ENCODE measurements at regions not wholly inside any gene's neighbourhood (a gene's known extent, or its start where the extent isn't known, plus 50 kb on each side); places are given as distances from the start of the nearest gene placed in this dataset.

DNA sequence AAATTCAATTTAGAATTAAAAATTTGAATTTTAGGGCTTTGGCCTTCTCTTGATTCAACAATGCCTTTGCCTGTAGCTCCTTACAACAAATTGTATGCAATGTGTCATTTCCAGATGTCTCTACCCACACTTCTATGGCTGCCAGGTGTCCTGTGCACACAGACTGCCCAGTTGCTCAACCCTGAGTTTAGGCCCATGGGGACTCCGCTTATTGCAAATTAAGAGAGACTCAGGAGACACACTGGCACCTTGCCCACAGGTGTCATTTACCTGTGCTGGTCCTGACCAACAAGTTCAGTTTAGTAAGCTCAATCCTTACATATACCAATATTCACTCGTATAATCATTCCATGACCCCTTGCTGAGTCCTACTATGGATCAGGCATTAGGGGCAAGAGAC is 236.1 kb downstream of the OMA1 start:
- DNase-seq = no peak
- H3K4me3 ChIP-seq = no peak overlapping the region
- H3K4me1 ChIP-seq = no peaks in the 10 kb centered on the region
- H3K27ac ChIP-seq = no peak overlapping the region
- H3K27me3 ChIP-seq = no peaks in the 10 kb centered on the region; the same call in 1 of the 2 replicates
- no peaks in the 10 kb centered on the region for H3K36me3 ChIP-seq
- no peaks in the 10 kb centered on the region for H3K9me3 ChIP-seq (replicated peaks)

DNA sequence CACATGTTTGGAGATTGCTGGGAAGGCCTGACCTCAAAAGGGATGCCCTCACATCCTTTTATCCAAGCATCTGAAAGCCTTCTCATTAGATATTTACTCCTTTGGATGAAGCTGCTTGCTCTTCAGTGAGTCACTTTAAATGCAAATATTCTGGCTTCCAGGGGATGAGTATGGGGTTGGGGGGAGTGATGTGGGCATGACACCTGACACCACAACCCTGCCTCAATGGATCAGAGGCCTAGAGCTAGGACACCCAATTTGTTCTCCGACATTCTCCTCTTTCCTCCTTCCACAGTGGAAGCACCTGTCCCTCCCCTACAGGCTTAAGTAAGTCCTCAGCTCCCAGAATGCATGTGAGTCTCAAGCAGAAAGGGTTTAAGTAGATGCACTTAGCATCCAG is 238.3 kb downstream of the OMA1 start:
- Histone ChIP-seq H3K36me3 (no peaks in the 10 kb centered on the region), H3K27ac (no peak overlapping the region), H3K9me3 (replicated peaks) (no peaks in the 10 kb centered on the region), H3K27me3 (no peaks in the 10 kb centered on the region; the same call in 1 of the 2 replicates), H3K4me3 (no peak overlapping the region), H3K4me1 (no peaks in the 10 kb centered on the region)
- no peak for DNase-seq

DNA sequence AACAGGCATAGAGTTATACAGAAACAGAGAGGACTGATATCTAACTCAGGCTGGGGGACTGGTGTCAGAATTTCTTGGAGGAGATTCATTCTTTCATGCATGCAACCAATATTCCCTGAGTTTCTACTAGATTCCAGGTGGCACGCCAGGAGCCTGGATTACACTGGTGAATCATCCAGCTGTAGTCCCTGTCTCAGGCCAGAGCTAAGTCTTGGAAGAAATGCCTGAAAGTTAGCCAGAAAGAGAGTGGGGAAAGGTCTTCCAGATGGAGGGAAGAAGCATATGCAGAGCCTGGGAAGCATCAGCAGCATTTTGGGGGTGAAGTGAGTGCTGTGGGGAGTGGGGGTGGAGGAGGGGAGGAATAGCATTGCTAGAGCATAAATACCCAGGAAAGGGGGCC is 239.1 kb downstream of the OMA1 start:
- no peaks in the 10 kb centered on the region for H3K4me1 ChIP-seq
- no peak overlapping the region for H3K4me3 ChIP-seq
- no peaks in the 10 kb centered on the region; the same call in 1 of the 2 replicates for H3K27me3 ChIP-seq
- no peak overlapping the region for H3K27ac ChIP-seq
- no peaks in the 10 kb centered on the region for H3K9me3 ChIP-seq (replicated peaks)
- DNase-seq = no peak
- H3K36me3 ChIP-seq = no peaks in the 10 kb centered on the region

- Histone ChIP-seq H3K4me1 (no peaks in the 10 kb centered on the region), H3K27ac (no peak overlapping the region), H3K9me3 (replicated peaks) (no peaks in the 10 kb centered on the region), H3K27me3 (no peaks in the 10 kb centered on the region; the same call in 1 of the 2 replicates), H3K4me3 (no peak overlapping the region), H3K36me3 (no peaks in the 10 kb centered on the region)
- DNase-seq = no peak
Measured at GRCh38 chr1:58305622-58306021, 240.9 kb downstream of the OMA1 start.

DNA sequence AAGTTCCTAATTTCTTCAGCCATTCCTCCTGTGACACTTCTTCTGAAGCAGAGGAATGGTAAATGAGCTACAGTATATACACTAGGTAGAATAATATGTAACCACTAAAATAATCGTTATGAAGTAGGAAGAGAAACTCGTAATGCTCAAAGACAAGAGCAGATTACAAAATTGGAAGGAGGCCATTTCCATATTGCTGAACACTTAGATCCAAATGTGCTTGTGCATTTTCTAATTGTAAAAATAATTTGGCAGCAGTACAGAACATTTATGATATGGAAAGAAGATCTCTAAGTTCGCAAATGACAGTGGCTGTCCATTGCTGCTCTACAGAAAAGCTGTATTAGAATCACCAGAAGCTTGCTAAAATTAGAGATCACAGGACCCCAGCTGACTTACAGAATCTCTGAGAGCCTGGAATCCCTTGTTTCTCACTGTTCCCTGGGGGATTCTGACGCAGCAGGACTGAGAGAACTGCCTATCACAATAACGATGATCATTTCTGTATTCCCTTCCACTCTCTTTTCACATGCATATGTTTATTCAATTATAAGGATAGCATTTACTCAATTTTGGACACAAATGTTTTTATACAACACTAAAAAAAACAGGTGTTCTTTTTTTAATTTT is 242.1 kb downstream of the OMA1 start:
- H3K4me1 ChIP-seq = no peaks in the 10 kb centered on the region
- no peaks in the 10 kb centered on the region; the same call in 1 of the 2 replicates for H3K27me3 ChIP-seq
- H3K9me3 ChIP-seq (replicated peaks) = no peaks in the 10 kb centered on the region
- DNase-seq = no peak
- no peaks in the 10 kb centered on the region for H3K36me3 ChIP-seq
- H3K4me3 ChIP-seq = no peak overlapping the region
- no peak overlapping the region for H3K27ac ChIP-seq

GRCh38 chr1:58303841-58304240 is 242.7 kb downstream of the OMA1 start:
- H3K4me1 ChIP-seq = no peaks in the 10 kb centered on the region
- no peak overlapping the region for H3K4me3 ChIP-seq
- no peak overlapping the region for H3K27ac ChIP-seq

DNA sequence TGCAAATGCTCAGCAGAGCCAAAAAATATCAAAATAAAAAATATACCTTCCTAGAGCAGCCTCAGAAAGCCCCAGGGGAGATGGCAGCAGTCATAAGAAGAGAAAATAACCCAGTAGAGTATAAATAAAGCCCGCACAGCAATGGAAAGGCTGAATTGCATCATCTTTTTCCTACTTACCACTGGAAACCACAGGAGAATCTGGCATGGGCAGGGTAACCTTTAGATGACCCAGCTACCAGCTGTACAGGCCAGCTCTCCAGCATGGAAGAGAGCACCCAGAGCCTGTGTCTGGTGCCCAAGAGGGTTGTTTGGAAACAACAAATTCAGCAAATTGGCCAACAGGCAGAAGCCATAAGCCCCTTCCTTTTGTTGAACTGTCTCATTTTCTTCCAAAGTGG is 253.1 kb downstream of the OMA1 start:
- no peaks in the 10 kb centered on the region for H3K36me3 ChIP-seq
- H3K4me1 ChIP-seq = no peaks in the 10 kb centered on the region
- H3K27me3 ChIP-seq = no peaks in the 10 kb centered on the region
- H3K9me3 ChIP-seq (replicated peaks) = no peaks in the 10 kb centered on the region
- H3K4me3 ChIP-seq = no peak overlapping the region
- H3K27ac ChIP-seq = no peak overlapping the region
- no peak for DNase-seq

More at GRCh38 chr1:58303841-58304240, 242.7 kb downstream of the OMA1 start:
- H3K36me3 ChIP-seq = no peaks in the 10 kb centered on the region
- no peak for DNase-seq
- no peaks in the 10 kb centered on the region; the same call in 1 of the 2 replicates for H3K27me3 ChIP-seq
- no peaks in the 10 kb centered on the region for H3K9me3 ChIP-seq (replicated peaks)

- Histone ChIP-seq H3K36me3 (no peaks in the 10 kb centered on the region), H3K27ac (no peak overlapping the region), H3K4me1 (no peaks in the 10 kb centered on the region), H3K27me3 (no peaks in the 10 kb centered on the region), H3K4me3 (no peak overlapping the region), H3K9me3 (replicated peaks) (no peaks in the 10 kb centered on the region)
- DNase-seq = peak; percentile 41 to 60
Measured at GRCh38 chr1:58290685-58291372, 255.7 kb downstream of the OMA1 start.

DNA sequence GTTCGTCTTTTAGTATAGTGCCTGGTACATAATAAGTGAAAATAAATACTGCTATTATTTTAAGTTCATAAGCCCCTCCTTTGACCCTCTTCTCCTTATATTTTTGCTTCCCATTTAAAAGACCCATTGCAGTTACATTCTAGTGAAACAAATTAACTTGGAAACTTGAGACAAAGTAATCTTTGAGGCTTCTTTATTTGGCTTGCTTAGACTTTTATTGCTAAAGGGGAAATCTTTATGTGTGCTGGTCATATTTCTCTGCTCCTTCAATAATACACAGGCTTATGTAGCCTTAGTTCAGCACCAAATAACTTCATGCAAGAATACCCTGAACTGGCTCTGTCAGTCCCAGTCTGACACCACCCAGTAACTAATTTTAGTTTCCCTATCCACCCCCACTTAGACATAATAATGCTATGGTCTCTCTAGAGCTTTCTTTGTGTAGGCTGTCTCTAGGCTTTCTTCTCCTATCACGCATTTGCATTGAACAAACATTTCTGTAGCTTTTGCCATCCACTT is 257.8 kb downstream of the OMA1 start:
- DNase-seq = no peak
- Histone ChIP-seq H3K9me3 (replicated peaks) (no peaks in the 10 kb centered on the region), H3K27ac (no peak overlapping the region), H3K4me3 (no peak overlapping the region), H3K27me3 (no peaks in the 10 kb centered on the region), H3K36me3 (no peaks in the 10 kb centered on the region), H3K4me1 (no peaks in the 10 kb centered on the region)

DNA sequence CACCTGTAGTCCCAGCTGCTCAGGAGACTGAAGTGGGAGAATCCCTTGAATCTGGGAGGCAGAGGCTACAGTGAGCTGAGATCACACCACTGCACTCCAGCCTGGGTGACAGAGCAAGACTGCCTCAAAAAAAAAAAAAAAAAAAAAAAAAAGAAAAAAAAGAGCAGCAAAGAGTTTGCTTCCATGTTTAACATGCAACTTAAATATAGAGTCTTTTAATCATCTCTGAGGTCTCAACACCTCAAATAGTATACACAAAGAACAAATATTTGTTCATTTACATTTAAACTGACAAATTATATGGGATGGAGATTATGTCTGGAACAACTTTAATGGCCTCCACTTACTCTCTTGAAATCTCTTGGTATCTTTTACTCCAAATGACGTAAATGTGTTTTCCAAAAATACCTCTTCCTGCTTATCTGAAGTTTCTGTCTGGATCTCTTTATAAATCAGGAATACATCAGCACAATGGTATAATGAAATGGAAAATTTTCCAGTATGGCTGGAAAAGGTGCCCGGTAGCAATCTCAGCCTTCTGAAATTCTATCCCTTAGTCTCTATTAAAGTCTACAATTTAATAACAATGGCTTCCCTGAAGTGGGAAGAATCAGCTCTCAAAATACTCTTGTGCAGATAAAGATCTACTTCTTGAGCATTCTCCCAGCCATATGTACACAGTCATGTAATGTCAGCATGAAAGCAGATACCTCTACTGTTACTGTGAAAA is 258.5 kb downstream of the OMA1 start:
- no peaks in the 10 kb centered on the region for H3K27me3 ChIP-seq
- H3K9me3 ChIP-seq (replicated peaks) = no peaks in the 10 kb centered on the region
- no peak for DNase-seq
- no peak overlapping the region for H3K27ac ChIP-seq
- H3K36me3 ChIP-seq = no peaks in the 10 kb centered on the region
- no peaks in the 10 kb centered on the region for H3K4me1 ChIP-seq
- H3K4me3 ChIP-seq = no peak overlapping the region

GRCh38 chr1:58284225-58284510 is 262.4 kb downstream of the OMA1 start:
- no peak for DNase-seq
- Histone ChIP-seq H3K9me3 (replicated peaks) (no peaks in the 10 kb centered on the region), H3K27ac (no peak overlapping the region), H3K36me3 (no peaks in the 10 kb centered on the region), H3K27me3 (no peaks in the 10 kb centered on the region), H3K4me3 (no peak overlapping the region), H3K4me1 (no peaks in the 10 kb centered on the region)

- H3K9me3 ChIP-seq (replicated peaks) = no peaks in the 10 kb centered on the region
- no peaks in the 10 kb centered on the region for H3K36me3 ChIP-seq
- DNase-seq = no peak
- H3K4me1 ChIP-seq = no peaks in the 10 kb centered on the region
- H3K27me3 ChIP-seq = no peaks in the 10 kb centered on the region
- no peak overlapping the region for H3K4me3 ChIP-seq
- no peak overlapping the region for H3K27ac ChIP-seq
Measured at GRCh38 chr1:58283388-58284224, 262.9 kb downstream of the OMA1 start.

DNA sequence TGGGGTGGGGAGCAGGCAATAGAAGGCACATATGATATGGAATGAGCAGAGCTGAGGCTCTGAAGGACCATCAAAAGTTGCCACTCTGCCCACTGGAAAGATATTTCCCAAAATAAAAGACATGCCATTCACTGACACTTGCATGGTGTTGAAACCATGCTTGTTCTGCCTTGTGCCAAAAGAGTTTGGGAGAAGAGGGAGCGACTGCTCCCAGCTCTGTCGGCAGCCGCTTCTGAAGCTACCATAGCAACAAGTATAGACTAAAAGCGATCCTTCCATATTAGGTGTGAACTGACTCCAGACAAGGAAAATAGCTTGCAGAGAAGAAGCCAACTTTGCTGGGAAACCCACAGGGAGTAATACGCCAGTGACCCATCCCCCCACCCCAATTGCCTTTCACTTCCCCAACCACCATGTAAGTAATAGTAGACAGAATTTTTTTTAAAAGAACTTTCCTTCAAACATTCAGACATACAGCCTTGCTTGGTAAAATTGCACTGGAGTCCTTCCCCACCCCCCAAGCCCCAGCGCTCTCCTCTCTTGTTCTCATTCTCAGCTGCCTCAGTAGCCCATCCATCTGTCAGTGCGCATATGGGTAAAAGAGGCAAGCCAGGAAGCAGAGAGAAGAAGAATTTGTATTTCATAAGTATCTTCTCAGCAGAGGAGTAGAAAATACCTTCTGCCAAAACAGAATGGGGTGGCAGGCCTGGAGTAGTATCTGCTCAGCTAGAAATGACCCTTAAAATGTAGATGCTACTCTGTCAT is 263.7 kb downstream of the OMA1 start:
- H3K27ac ChIP-seq = no peak overlapping the region
- H3K36me3 ChIP-seq = no peaks in the 10 kb centered on the region
- no peak overlapping the region for H3K4me3 ChIP-seq
- no peaks in the 10 kb centered on the region for H3K4me1 ChIP-seq
- H3K9me3 ChIP-seq (replicated peaks) = no peaks in the 10 kb centered on the region
- no peaks in the 10 kb centered on the region for H3K27me3 ChIP-seq
- DNase-seq = no peak

DNA sequence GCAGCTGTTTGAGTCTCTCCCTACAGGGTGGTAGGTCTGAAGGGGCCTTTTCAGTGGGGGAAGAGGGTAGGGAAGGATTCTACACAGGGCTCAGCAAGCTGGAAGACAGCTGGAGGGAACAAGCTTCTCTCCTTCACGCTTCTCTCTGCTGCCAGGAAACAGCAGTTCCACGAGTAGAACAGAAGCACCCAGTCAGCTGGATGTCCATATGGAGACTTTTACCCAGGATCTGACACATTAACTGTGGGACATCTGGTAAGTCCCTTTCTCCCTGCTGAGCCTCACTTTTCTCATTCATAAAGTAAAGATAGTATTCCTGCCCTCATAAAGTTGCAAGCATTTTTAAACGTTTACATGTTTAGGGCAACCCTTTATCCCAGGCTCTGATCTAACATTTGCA is 280.3 kb downstream of the OMA1 start:
- Histone ChIP-seq H3K4me1 (no peaks in the 10 kb centered on the region), H3K4me3 (no peak overlapping the region), H3K27ac (no peak overlapping the region), H3K9me3 (replicated peaks) (no peaks in the 10 kb centered on the region), H3K27me3 (no peaks in the 10 kb centered on the region), H3K36me3 (no peaks in the 10 kb centered on the region)
- DNase-seq = no peak

Measured in SJCRH30 (cell line).